HG02571 (cell line): ENCODE measurements at regions not wholly inside any gene's neighbourhood (a gene's known extent, or its start where the extent isn't known, plus 50 kb on each side); places are given as distances from the start of the nearest gene placed in this dataset.

ENCODE experiments used
- ATAC-seq: cut with Tn5 transposase; IDR thresholded peaks from one replicate; pipeline ENCODE4 v1.9.1; 2021; ENCODE audit warnings: mild to moderate bottlenecking, moderate library complexity; ENCODE audit not compliant: unreplicated experiment

GRCh38 chr12:25745281-25745680 is 192.2 kb upstream of the LMNTD1 start:
- no peak for ATAC-seq

- ATAC-seq = no peak
These were observed 193.0 kb upstream of the LMNTD1 start for GRCh38 chr12:25746131-25746530.

GRCh38 chr12:25752710-25753309 is 199.7 kb upstream of the LMNTD1 start:
- no peak for ATAC-seq

GRCh38 chr12:25755136-25755970 is 202.3 kb upstream of the LMNTD1 start:
- no peak for ATAC-seq

- no peak for ATAC-seq
These were observed 202.6 kb upstream of the RASSF8 start for GRCh38 chr12:25755971-25756260.

- no peak for ATAC-seq
These were observed 201.3 kb upstream of the RASSF8 start for GRCh38 chr12:25757037-25757665.

- no peak for ATAC-seq
These were observed 198.7 kb upstream of the RASSF8 start for GRCh38 chr12:25759752-25760151.

GRCh38 chr12:25761356-25761755 is 197.1 kb upstream of the RASSF8 start:
- no peak for ATAC-seq

GRCh38 chr12:25764409-25764808 is 194.1 kb upstream of the RASSF8 start:
- no peak for ATAC-seq

GRCh38 chr12:25764892-25765291 is 193.6 kb upstream of the RASSF8 start:
- ATAC-seq = no peak

GRCh38 chr12:25767606-25768005 is 190.9 kb upstream of the RASSF8 start:
- ATAC-seq = no peak

- no peak for ATAC-seq
These were observed 190.3 kb upstream of the RASSF8 start for GRCh38 chr12:25768151-25768550.

GRCh38 chr12:25769082-25769945 is 189.2 kb upstream of the RASSF8 start:
- ATAC-seq = no peak

- no peak for ATAC-seq
These were observed 187.4 kb upstream of the RASSF8 start for GRCh38 chr12:25771041-25771440.

GRCh38 chr12:25771476-25771875 is 187.0 kb upstream of the RASSF8 start:
- no peak for ATAC-seq

- no peak for ATAC-seq
These were observed 182.5 kb upstream of the RASSF8 start for GRCh38 chr12:25775968-25776367.

GRCh38 chr12:25780771-25781170 is 177.7 kb upstream of the RASSF8 start:
- ATAC-seq = no peak

GRCh38 chr12:25781232-25781631 is 177.2 kb upstream of the RASSF8 start:
- ATAC-seq = no peak

- ATAC-seq = no peak
These were observed 174.9 kb upstream of the RASSF8 start for GRCh38 chr12:25783566-25783965.

- ATAC-seq = no peak
These were observed 173.8 kb upstream of the RASSF8 start for GRCh38 chr12:25784669-25785068.

- no peak for ATAC-seq
These were observed 173.3 kb upstream of the RASSF8 start for GRCh38 chr12:25785134-25785533.
